Activated CD4-positive, alpha-beta T cell treated with anti-CD3 and anti-CD28 coated beads, Interleukin-10, Interleukin-2, amounts not matched to agents 100 ng/mL and 50 ng/mL, durations not matched to agents 16 hours and 8 hours (primary cell): ENCODE measurements at regions not wholly inside any gene's neighbourhood (a gene's known extent, or its start where the extent isn't known, plus 50 kb on each side); places are given as distances from the start of the nearest gene placed in this dataset.
"Not testable (repeated sequence)": the region's sequence is repeated elsewhere in the genome, so short reads cannot be mapped to it uniquely, and the experiment has no call there.

ENCODE experiments used
- DNase-seq: peaks from one replicate; pipeline ENCODE4 v3.0.0-alpha.2; 2020

- no peak for DNase-seq
Observed at GRCh38 chr7:91357379-91357778, 93.1 kb downstream of the FZD1 start.

- DNase-seq, result no peak
Observed at GRCh38 chr7:91357901-91358300, 93.7 kb downstream of the FZD1 start.

GRCh38 chr7:91358303-91358702, 94.1 kb downstream of the FZD1 start:
- no peak for DNase-seq

GRCh38 chr7:91365097-91365496, 100.9 kb downstream of the FZD1 start:
- not testable (repeated sequence) for DNase-seq

- no peak for DNase-seq
Observed at GRCh38 chr7:91366091-91366490, 101.9 kb downstream of the FZD1 start.

GRCh38 chr7:91367812-91368578, 103.8 kb downstream of the FZD1 start:
- DNase-seq, result no peak

- no peak for DNase-seq
Observed at GRCh38 chr7:91372323-91372722, 108.1 kb downstream of the FZD1 start.

GRCh38 chr7:91373111-91373800, 109.0 kb downstream of the FZD1 start:
- no peak for DNase-seq

GRCh38 chr7:91374321-91374989, 110.2 kb downstream of the FZD1 start:
- no peak for DNase-seq

GRCh38 chr7:91375378-91375777, 111.1 kb downstream of the FZD1 start:
- DNase-seq, result no peak

GRCh38 chr7:91378131-91378530, 113.9 kb downstream of the FZD1 start:
- DNase-seq, result no peak

- no peak for DNase-seq
Observed at GRCh38 chr7:91379236-91379635, 115.0 kb downstream of the FZD1 start.

GRCh38 chr7:91379991-91380390, 115.8 kb downstream of the FZD1 start:
- DNase-seq, result no peak

GRCh38 chr7:91383053-91383904, 119.0 kb downstream of the FZD1 start:
- DNase-seq, result no peak

- DNase-seq, result no peak
Observed at GRCh38 chr7:91383905-91384274, 119.7 kb downstream of the FZD1 start.

GRCh38 chr7:91394757-91395156, 130.5 kb downstream of the FZD1 start:
- DNase-seq, result not testable (repeated sequence)

GRCh38 chr7:91395313-91395712, 131.1 kb downstream of the FZD1 start:
- not testable (repeated sequence) for DNase-seq

GRCh38 chr7:91397096-91397495, 132.9 kb downstream of the FZD1 start:
- DNase-seq, result no peak

- DNase-seq, result no peak
Observed at GRCh38 chr7:91397612-91398011, 133.4 kb downstream of the FZD1 start.

- no peak for DNase-seq
Observed at GRCh38 chr7:91398341-91398740, 134.1 kb downstream of the FZD1 start.

- DNase-seq, result no peak
Observed at GRCh38 chr7:91405092-91405788, 141.0 kb downstream of the FZD1 start.

GRCh38 chr7:91405873-91406272, 141.6 kb downstream of the FZD1 start:
- DNase-seq, result not testable (repeated sequence)
